Eye (tissue), 1 donor: ENCODE measurements at regions not wholly inside any gene's neighbourhood (a gene's known extent, or its start where the extent isn't known, plus 50 kb on each side); places are given as distances from the start of the nearest gene placed in this dataset.
"Not testable (repeated sequence)": the region's sequence is repeated elsewhere in the genome, so short reads cannot be mapped to it uniquely, and the experiment has no call there.

ENCODE experiments used
- DNase-seq: peaks from one replicate; pipeline ENCODE4 v3.0.0-alpha.2; 2015

- DNase-seq: not testable (repeated sequence)
These were observed 57.6 kb upstream of the BOLA1 start for GRCh38 chr1:149841597-149842238.

- DNase-seq: not testable (repeated sequence)
These were observed 56.8 kb upstream of the BOLA1 start for GRCh38 chr1:149842458-149843064.

GRCh38 chr1:149843431-149844041, 55.8 kb upstream of the BOLA1 start:
- peak; percentile 75 for DNase-seq

- peak; percentile 39 for DNase-seq
These were observed 55.3 kb upstream of the BOLA1 start for GRCh38 chr1:149844101-149844500.

- peak; percentile 24 for DNase-seq
These were observed 54.6 kb upstream of the BOLA1 start for GRCh38 chr1:149844650-149845255.

GRCh38 chr1:149845416-149845815, 54.0 kb upstream of the BOLA1 start:
- DNase-seq: peak; percentile 29

- DNase-seq: peak; percentile 2
These were observed 53.3 kb upstream of the BOLA1 start for GRCh38 chr1:149846042-149846441.

GRCh38 chr1:149846593-149847466, 52.5 kb upstream of the BOLA1 start:
- peak; percentile 3 for DNase-seq

- DNase-seq: peak; percentile 30
These were observed 50.8 kb upstream of the BOLA1 start for GRCh38 chr1:149848340-149849110.

- DNase-seq: peak; percentile 64
These were observed 50.0 kb upstream of the BOLA1 start for GRCh38 chr1:149849111-149849946.
